Breast epithelium (tissue), 4 donors: ENCODE measurements at regions not wholly inside any gene's neighbourhood (a gene's known extent, or its start where the extent isn't known, plus 50 kb on each side); places are given as distances from the start of the nearest gene placed in this dataset.

Source experiments
- DNase-seq, 2 donors: peaks; one replicate each; pipeline ENCODE4 v3.0.0-alpha.2; 2019; ENCODE audit warnings: low spot score in 2 of 2
- H3K27ac ChIP-seq, 2 donors: fragments of 200-600 bp; sonication (generic) in 1 of 2; one replicate each; pipeline ENCODE4 v1.5.1; 2016 to 2019; ENCODE audit warnings: mild to moderate bottlenecking in 1 of 2
- H3K27me3 ChIP-seq, 2 donors: fragments of 200-600 bp; sonication (generic) in 1 of 2; one replicate each; pipeline versions ENCODE4 v1.5.1 to v1.6.0; 2017 to 2019; ENCODE audit warnings: control low read depth in 1 of 2, mild to moderate bottlenecking in 1 of 2
- H3K36me3 ChIP-seq: fragments of 200-600 bp; one replicate; pipeline ENCODE4 v1.5.1; 2019
- H3K4me1 ChIP-seq, 2 donors: fragments of 200-600 bp; sonication (generic); one replicate each; pipeline ENCODE4 v1.5.1; 2016 to 2019; ENCODE audit warnings: control low read depth in 1 of 2
- H3K4me3 ChIP-seq, 3 donors: fragments of 200-600 bp; sonication (generic); 1 replicate in 2 of 3; 2 replicates in 1 of 3; pipeline ENCODE4 v1.5.1; 2016 to 2019; ENCODE audit warnings: mild to moderate bottlenecking in 3 of 3, moderate library complexity in 2 of 3
- H3K9me3 ChIP-seq, 2 donors: fragments of 200-600 bp; sonication (generic) in 1 of 2; one replicate each; pipeline ENCODE4 v1.5.1; 2016 to 2019; ENCODE audit warnings: control low read depth in 1 of 2
- POLR2A ChIP-seq: fragments of 450-650 bp; IDR thresholded peaks from one replicate; pipeline ENCODE4 v1.6.1; 2016; ENCODE audit warnings: antibody characterized with exemption, mild to moderate bottlenecking, moderate library complexity
- POLR2AphosphoS5 ChIP-seq, 3 donors: sonication (generic); formaldehyde crosslinking; IDR thresholded peaks; one replicate each; pipeline ENCODE4 v1.6.1; 2017; ENCODE audit warnings: antibody characterized with exemption in 3 of 3
- intact Hi-C: fragments of 100-400 bp; cut with DNase I; formaldehyde crosslinking; loops from one replicate; pipeline ENCODE4 v1.15.1; 2023; ENCODE audit warnings: low total_unique reads
- TF ChIP-seq, protein P1 (sequence below), 3 donors: fragments of 450-650 bp; IDR thresholded peaks; one replicate each; pipeline ENCODE4 v1.5.1; 2016 to 2017; ENCODE audit warnings: antibody characterized with exemption in 3 of 3, mild to moderate bottlenecking in 3 of 3, moderate library complexity in 3 of 3

- Histone ChIP-seq H3K9me3 (peaks cover 0 to 7% of the 10 kb centered on the region in 2 donors), H3K4me3 (no peak overlapping the region), H3K27me3 (no peaks in the 10 kb centered on the region), H3K36me3 (no peaks in the 10 kb centered on the region), H3K4me1 (no peaks in the 10 kb centered on the region), H3K27ac (no peak overlapping the region)
- DNase-seq = no peak
- TF ChIP-seq POLR2AphosphoS5 (IDR thresholded peaks at IDR 0.05) = no peak
- TF ChIP-seq POLR2A = no peak
- TF ChIP-seq, protein P1, sequence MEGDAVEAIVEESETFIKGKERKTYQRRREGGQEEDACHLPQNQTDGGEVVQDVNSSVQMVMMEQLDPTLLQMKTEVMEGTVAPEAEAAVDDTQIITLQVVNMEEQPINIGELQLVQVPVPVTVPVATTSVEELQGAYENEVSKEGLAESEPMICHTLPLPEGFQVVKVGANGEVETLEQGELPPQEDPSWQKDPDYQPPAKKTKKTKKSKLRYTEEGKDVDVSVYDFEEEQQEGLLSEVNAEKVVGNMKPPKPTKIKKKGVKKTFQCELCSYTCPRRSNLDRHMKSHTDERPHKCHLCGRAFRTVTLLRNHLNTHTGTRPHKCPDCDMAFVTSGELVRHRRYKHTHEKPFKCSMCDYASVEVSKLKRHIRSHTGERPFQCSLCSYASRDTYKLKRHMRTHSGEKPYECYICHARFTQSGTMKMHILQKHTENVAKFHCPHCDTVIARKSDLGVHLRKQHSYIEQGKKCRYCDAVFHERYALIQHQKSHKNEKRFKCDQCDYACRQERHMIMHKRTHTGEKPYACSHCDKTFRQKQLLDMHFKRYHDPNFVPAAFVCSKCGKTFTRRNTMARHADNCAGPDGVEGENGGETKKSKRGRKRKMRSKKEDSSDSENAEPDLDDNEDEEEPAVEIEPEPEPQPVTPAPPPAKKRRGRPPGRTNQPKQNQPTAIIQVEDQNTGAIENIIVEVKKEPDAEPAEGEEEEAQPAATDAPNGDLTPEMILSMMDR (IDR thresholded peaks at IDR 0.05) = no peak
- intact Hi-C loops = no loop called here
Observed at GRCh38 chr7:80039251-80039884, 95.3 kb upstream of the GNAI1 start.

GRCh38 chr7:80037689-80038088 is 96.9 kb upstream of the GNAI1 start:
- Histone ChIP-seq H3K4me3 (no peak overlapping the region), H3K4me1 (no peaks in the 10 kb centered on the region), H3K27me3 (no peaks in the 10 kb centered on the region), H3K27ac (no peak overlapping the region), H3K36me3 (no peaks in the 10 kb centered on the region), H3K9me3 (no peaks in the 10 kb centered on the region)
- TF ChIP-seq POLR2A (no peak), POLR2AphosphoS5 (IDR thresholded peaks at IDR 0.05) (no peak)
- TF ChIP-seq, protein P1 (IDR thresholded peaks at IDR 0.05) = no peak
- intact Hi-C loops = no loop called here
- DNase-seq = no peak

DNA sequence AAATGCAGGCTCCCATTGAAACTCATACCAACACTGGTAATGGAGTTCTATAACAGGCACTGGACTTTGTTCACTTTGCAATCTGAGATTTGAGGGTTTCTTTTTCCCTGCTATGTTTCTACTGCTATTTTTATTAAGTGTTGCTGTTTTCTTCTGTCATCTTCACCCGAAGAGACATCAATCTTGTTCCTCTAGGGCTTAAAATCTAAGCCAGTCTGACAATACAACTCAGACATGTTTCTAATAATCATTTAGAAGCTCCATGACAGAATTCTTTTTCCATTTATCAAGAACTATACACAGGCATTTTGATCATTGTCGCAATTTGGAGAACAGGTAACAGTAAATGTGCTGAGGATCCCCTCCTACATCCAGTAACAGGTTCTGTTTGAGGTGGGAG is 98.5 kb upstream of the GNAI1 start:
- TF ChIP-seq POLR2A (no peak), POLR2AphosphoS5 (IDR thresholded peaks at IDR 0.05) (no peak)
- DNase-seq = no peak
- no peak overlapping the region for H3K27ac ChIP-seq
- intact Hi-C loops = no loop called here
- H3K9me3 ChIP-seq = no peaks in the 10 kb centered on the region
- H3K4me1 ChIP-seq = no peaks in the 10 kb centered on the region
- no peaks in the 10 kb centered on the region for H3K36me3 ChIP-seq
- no peaks in the 10 kb centered on the region for H3K27me3 ChIP-seq
- no peak overlapping the region for H3K4me3 ChIP-seq

DNA sequence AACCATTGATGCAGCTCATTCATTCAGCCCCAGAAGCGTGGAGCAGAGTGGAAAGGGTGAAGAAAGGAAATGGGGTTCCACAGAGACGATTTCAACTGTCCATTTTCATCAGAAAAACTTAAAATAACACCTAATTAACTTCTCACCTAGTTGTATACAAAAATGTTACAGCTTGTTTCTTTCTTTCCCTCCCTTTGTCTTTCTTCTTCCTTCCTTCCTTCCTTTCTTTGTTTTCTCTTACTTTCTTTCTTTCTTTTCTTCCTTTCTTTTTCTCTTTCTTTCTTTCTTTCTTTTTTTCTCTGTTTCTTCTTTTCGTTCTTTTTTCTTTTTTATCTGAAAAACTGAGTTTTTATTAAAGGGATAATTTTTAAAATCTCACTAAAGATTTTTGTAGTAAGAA is 105.9 kb upstream of the GNAI1 start:
- intact Hi-C loops = no loop called here
- no peak overlapping the region for H3K27ac ChIP-seq
- TF ChIP-seq, protein P1 (IDR thresholded peaks at IDR 0.05) = no peak
- TF ChIP-seq POLR2A (no peak), POLR2AphosphoS5 (IDR thresholded peaks at IDR 0.05) (no peak)

GRCh38 chr7:80027611-80028173 is 106.9 kb upstream of the GNAI1 start:
- no peaks in the 10 kb centered on the region for H3K9me3 ChIP-seq
- H3K36me3 ChIP-seq = no peaks in the 10 kb centered on the region
- DNase-seq = no peak
- H3K27ac ChIP-seq = no peak overlapping the region
- no peaks in the 10 kb centered on the region for H3K27me3 ChIP-seq
- no peaks in the 10 kb centered on the region for H3K4me1 ChIP-seq
- H3K4me3 ChIP-seq = no peak overlapping the region
- intact Hi-C loops = no loop called here
- no peak for TF ChIP-seq POLR2AphosphoS5 (IDR thresholded peaks at IDR 0.05)
- TF ChIP-seq POLR2A = no peak
- TF ChIP-seq, protein P1 (IDR thresholded peaks at IDR 0.05) = no peak

More for the DNA sequence above, 105.9 kb upstream of the GNAI1 start:
- DNase-seq = no peak
- Histone ChIP-seq H3K9me3 (no peaks in the 10 kb centered on the region), H3K36me3 (no peaks in the 10 kb centered on the region), H3K27me3 (no peaks in the 10 kb centered on the region), H3K4me3 (no peak overlapping the region), H3K4me1 (no peaks in the 10 kb centered on the region)
